HL-60 (cell line): ENCODE measurements at regions not wholly inside any gene's neighbourhood (a gene's known extent, or its start where the extent isn't known, plus 50 kb on each side); places are given as distances from the start of the nearest gene placed in this dataset.

Experiments
- DNase-seq, 2 experiments: peaks; one replicate each; pipeline ENCODE4 v3.0.0-alpha.2; 2010 to 2020; ENCODE audit warnings: low read depth in 1 of 2, low spot score in 1 of 2
- H3K27ac ChIP-seq: fragments of 250-450 bp; sonication (Bioruptor Pico); replicated peaks from 2 replicates; pipeline ENCODE4 v1.5.1; 2020; ENCODE audit warnings: mild to moderate bottlenecking, moderate library complexity
- H3K27me3 ChIP-seq: fragments of 250-450 bp; sonication (Bioruptor Pico); 2 replicates; pipeline ENCODE4 v1.5.1; 2021; ENCODE audit warnings: mild to moderate bottlenecking, moderate library complexity; ENCODE audit not compliant: insufficient read depth, poor library complexity, severe bottlenecking
- H3K4me3 ChIP-seq: replicated peaks from 2 replicates; pipeline ENCODE4 v1.5.1; 2011; ENCODE audit warnings: mild to moderate bottlenecking, control low read depth, low read length; ENCODE audit not compliant: insufficient read depth
- CTCF ChIP-seq: IDR thresholded peaks from one replicate; pipeline ENCODE4 v1.5.1; 2011; ENCODE audit warnings: low read length, control low read depth, inconsistent platforms; ENCODE audit not compliant: insufficient read depth
- GABPA ChIP-seq: IDR thresholded peaks from 2 replicates; pipeline ENCODE4 v1.6.1; 2012; ENCODE audit warnings: low read depth
- POLR2AphosphoS5 ChIP-seq: IDR thresholded peaks from 2 replicates; pipeline ENCODE4 v1.6.1; 2012; ENCODE audit warnings: low read depth
- REST ChIP-seq: IDR thresholded peaks from 2 replicates; pipeline ENCODE4 v1.6.1; 2012; ENCODE audit warnings: low read depth; ENCODE audit not compliant: insufficient replicate concordance
- SPI1 ChIP-seq: IDR thresholded peaks from 2 replicates; pipeline ENCODE4 v1.6.1; 2012; ENCODE audit warnings: low read depth, mild to moderate bottlenecking, borderline replicate concordance

GRCh38 chr3:42033741-42034140, 57.4 kb upstream of the TRAK1 start:
- no peak for DNase-seq
- H3K27me3 ChIP-seq: no peaks in the 10 kb centered on the region
- no peak overlapping the region for H3K27ac ChIP-seq
- H3K4me3 ChIP-seq: no peak overlapping the region
- TF ChIP-seq SPI1: no peak
- TF ChIP-seq GABPA: no peak
- no peak for TF ChIP-seq CTCF
- no peak for TF ChIP-seq POLR2AphosphoS5

- Histone ChIP-seq H3K27ac (no peak overlapping the region), H3K27me3 (no peaks in the 10 kb centered on the region), H3K4me3 (no peak overlapping the region)
- DNase-seq: peak; percentile 23 to 56
- TF ChIP-seq CTCF: no peak
These were observed 58.3 kb upstream of the TRAK1 start for GRCh38 chr3:42032693-42033349.

- DNase-seq: no peak
These were observed 59.2 kb upstream of the TRAK1 start for GRCh38 chr3:42031808-42032480.

More at GRCh38 chr3:42031808-42032480, 59.2 kb upstream of the TRAK1 start:
- TF ChIP-seq CTCF (no peak), GABPA (no peak), REST (no peak), SPI1 (no peak), POLR2AphosphoS5 (no peak)
- Histone ChIP-seq H3K4me3 (no peak overlapping the region), H3K27me3 (no peaks in the 10 kb centered on the region), H3K27ac (no peak overlapping the region)
